AG04449 (cell line): ENCODE measurements at regions not wholly inside any gene's neighbourhood (a gene's known extent, or its start where the extent isn't known, plus 50 kb on each side); places are given as distances from the start of the nearest gene placed in this dataset.

Experiments used
- CTCF ChIA-PET: fragments of 350-600 bp; formaldehyde crosslinking; extraction: SDS; loops from one replicate; lab custom pipeline; 2021; ENCODE audit warnings: antibody characterized with exemption; lab: Yijun Ruan, JAX
- POLR2A ChIA-PET: fragments of 400-600, 350-600 bp; formaldehyde crosslinking; extraction: SDS; loops from one replicate; lab custom pipeline; 2020; ENCODE audit warnings: antibody characterized with exemption, inconsistent platforms; lab: Yijun Ruan, JAX
- DNase-seq: peaks from one replicate; pipeline ENCODE4 v3.0.0-alpha.2; 2010; ENCODE audit warnings: low read depth, low spot score
- H3K4me3 ChIP-seq: 2 replicates; pipeline ENCODE4 v1.5.1; 2011; ENCODE audit warnings: low read depth, mild to moderate bottlenecking, control low read depth, low read length
- CTCF ChIP-seq: IDR thresholded peaks from one replicate; pipeline ENCODE4 v1.5.1; 2011; ENCODE audit warnings: mild to moderate bottlenecking, moderate library complexity, low read length, control low read depth, inconsistent platforms; ENCODE audit not compliant: insufficient read depth; ENCODE audit errors: missing control alignments

GRCh38 chr13:111992911-111993310 is 74.0 kb upstream of the SOX1 start:
- no peak for TF ChIP-seq CTCF
- POLR2A ChIA-PET: no interaction called here
- DNase-seq: no peak
- CTCF ChIA-PET: no interaction called here
- no peak overlapping the region for H3K4me3 ChIP-seq

- POLR2A ChIA-PET: no interaction called here
- H3K4me3 ChIP-seq: no peak overlapping the region
- no peak for TF ChIP-seq CTCF
- CTCF ChIA-PET: no interaction called here
- no peak for DNase-seq
These were observed 73.3 kb upstream of the SOX1 start for GRCh38 chr13:111993691-111994090.

- ChIA-PET CTCF (no interaction called here), POLR2A (no interaction called here)
- H3K4me3 ChIP-seq: no peak overlapping the region
- no peak for DNase-seq
- no peak for TF ChIP-seq CTCF
These were observed 72.4 kb upstream of the SOX1 start for GRCh38 chr13:111994578-111994977.

GRCh38 chr13:111999352-111999751 is 67.6 kb upstream of the SOX1 start:
- ChIA-PET POLR2A (no interaction called here), CTCF (no interaction called here)
- no peak for TF ChIP-seq CTCF
- no peak for DNase-seq
- H3K4me3 ChIP-seq: no peak overlapping the region

GRCh38 chr13:112000888-112001287 is 66.1 kb upstream of the SOX1 start:
- no peak overlapping the region for H3K4me3 ChIP-seq
- DNase-seq: no peak
- POLR2A ChIA-PET: no interaction called here
- no peak for TF ChIP-seq CTCF
- CTCF ChIA-PET: no interaction called here

GRCh38 chr13:112001571-112001970 is 65.4 kb upstream of the SOX1 start:
- POLR2A ChIA-PET: no interaction called here

More at GRCh38 chr13:112001571-112001970, 65.4 kb upstream of the SOX1 start:
- DNase-seq: no peak
- CTCF ChIA-PET: no interaction called here
- no peak overlapping the region for H3K4me3 ChIP-seq
- no peak for TF ChIP-seq CTCF
